Adrenal gland (tissue), 9 donors: ENCODE measurements at regions not wholly inside any gene's neighbourhood (a gene's known extent, or its start where the extent isn't known, plus 50 kb on each side); places are given as distances from the start of the nearest gene placed in this dataset.

ENCODE experiments used
- DNase-seq, 7 donors: peaks; one replicate each; pipeline ENCODE4 v3.0.0-alpha.2; 2019 to 2020
- H3K27ac ChIP-seq, 5 donors: fragments of 200-600 bp; sonication (generic) in 4 of 5; 1 replicate in 3 of 5; 2 replicates in 2 of 5; pipeline versions ENCODE4 v1.5.1 to v1.8.0; 2016 to 2020; ENCODE audit warnings: mild to moderate bottlenecking in 1 of 5
- H3K27me3 ChIP-seq: fragments of 200-600 bp; 2 replicates; pipeline ENCODE4 v1.8.0; 2021
- H3K36me3 ChIP-seq, 2 donors: fragments of 200-600 bp; replicated peaks in 1 of 2; 1 replicate in 1 of 2; 2 replicates in 1 of 2; pipeline versions ENCODE4 v1.5.1 to v1.8.0; 2018 to 2022
- H3K4me1 ChIP-seq, 2 donors: fragments of 200-600 bp; replicated peaks in 1 of 2; 1 replicate in 1 of 2; 2 replicates in 1 of 2; pipeline versions ENCODE4 v1.5.1 to v1.8.0; 2018 to 2021
- H3K4me3 ChIP-seq, 4 donors: fragments of 200-600 bp; sonication (generic) in 3 of 4; one replicate each; pipeline ENCODE4 v1.5.1; 2016 to 2018
- H3K9me3 ChIP-seq, 3 donors: fragments of 200-600 bp; sonication (generic) in 1 of 3; replicated peaks in 1 of 3; 1 replicate in 2 of 3; 2 replicates in 1 of 3; pipeline versions ENCODE4 v1.5.1 to v1.8.0; 2016 to 2021
- CTCF ChIP-seq, 6 experiments: fragments of 450-650 bp in 4 of 6; fragments of 200-600 bp in 2 of 6; sonication (generic) in 1 of 6; IDR thresholded peaks; 1 replicate in 5 of 6; 2 replicates in 1 of 6; pipeline versions ENCODE4 v1.5.1 to v1.8.0; 2016 to 2021; ENCODE audit warnings: antibody characterized with exemption in 6 of 6, mild to moderate bottlenecking in 2 of 6, moderate library complexity in 1 of 6
- POLR2A ChIP-seq, 2 donors: fragments of 450-650 bp; IDR thresholded peaks; one replicate each; pipeline ENCODE4 v1.6.1; 2017; ENCODE audit warnings: antibody characterized with exemption in 2 of 2, mild to moderate bottlenecking in 2 of 2, moderate library complexity in 1 of 2
- WGBS, 4 donors: extraction: QIAGEN DNeasy Blood & Tissue Kit in 2 of 4; methylation state at CpG; one replicate each; pipeline versions ENCODE4 v1.1.5 to v1.1.7; 2013 to 2017; 5-methylcytosine and 5-hydroxymethylcytosine counted together
- intact Hi-C, 2 donors: fragments of 100-400 bp; cut with DNase I; formaldehyde crosslinking; loops; one replicate each; pipeline versions ENCODE4 v1.14.1 to v1.15.0; 2022 to 2023
- donor health status: healthy with polysubstance abuse.
- donor health status: Bipolar disorder and iron deficiency.
- donor health status: DM: yes; HTN: yes; CAD: no.
- donor health status: DM: no; HTN: no; CAD: no.
- donor health status: DM: no; HTN: no; CAD: no.

DNA sequence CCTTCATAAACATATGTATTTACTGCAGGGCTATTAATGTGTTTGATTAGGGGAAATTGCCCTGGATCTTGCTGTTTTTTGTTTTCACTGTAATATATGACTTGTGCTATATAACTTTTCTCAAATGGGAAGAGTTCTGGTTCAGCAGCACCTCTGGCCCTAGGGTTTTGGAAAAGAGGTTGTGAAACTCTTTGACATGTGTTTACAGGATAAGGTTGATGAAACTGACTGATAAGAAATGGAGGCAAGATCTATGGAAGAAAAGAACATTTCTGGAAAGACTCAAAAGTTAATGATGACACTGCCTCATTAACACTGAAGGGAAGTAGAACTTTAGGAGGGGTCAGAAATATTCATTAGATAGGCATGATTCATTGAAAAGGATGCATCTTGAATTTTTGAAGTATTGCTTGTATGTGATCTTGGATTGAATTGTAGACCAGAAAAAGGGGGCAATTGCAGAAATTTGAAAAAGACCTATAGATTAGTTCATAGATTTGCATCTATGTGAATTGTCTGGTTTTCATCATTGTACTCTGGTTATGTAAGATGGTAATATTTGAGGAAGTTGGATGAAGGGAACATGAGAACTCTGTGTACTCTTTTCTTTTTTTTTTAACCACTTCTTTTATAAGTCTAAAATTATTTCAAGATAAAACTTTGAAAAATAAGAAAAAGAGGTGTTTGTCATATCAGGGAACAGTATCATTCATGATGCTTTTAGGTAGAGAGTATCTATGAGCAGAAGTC, 54.0 kb downstream of the UTRN start:
- TF ChIP-seq CTCF (IDR thresholded peaks at IDR 0.05), result no peak
- TF ChIP-seq POLR2A (IDR thresholded peaks at IDR 0.05), result no peak
- intact Hi-C loops, result no loop called here
- Histone ChIP-seq H3K4me3 (no peak overlapping the region), H3K27me3 (no peaks in the 10 kb centered on the region), H3K4me1 (peaks cover 37 to 52% of the 10 kb centered on the region in 2 donors), H3K27ac (peak overlapping the region in 2 of 5 donors; percentile 13 to 41), H3K9me3 (no peaks in the 10 kb centered on the region), H3K36me3 (no peaks in the 10 kb centered on the region)
- DNase-seq, result no peak

GRCh38 chr6:144339859-144340452, 54.8 kb downstream of the UTRN start:
- intact Hi-C loops, result no loop called here
- H3K27me3 ChIP-seq, result no peaks in the 10 kb centered on the region
- peak overlapping the region in 4 of 5 donors; percentile 41 to 75 (median 56) for H3K27ac ChIP-seq
- 91 to 93% (median 92%) methylated on average over 12 of the region's 12 CpGs for WGBS, 4 donors
- DNase-seq, result no peak
- no peak overlapping the region for H3K4me3 ChIP-seq
- TF ChIP-seq CTCF (IDR thresholded peaks at IDR 0.05), result no peak
- no peak for TF ChIP-seq POLR2A (IDR thresholded peaks at IDR 0.05)
- no peaks in the 10 kb centered on the region for H3K36me3 ChIP-seq
- peaks cover 31 to 60% of the 10 kb centered on the region in 2 donors for H3K4me1 ChIP-seq
- no peaks in the 10 kb centered on the region for H3K9me3 ChIP-seq

GRCh38 chr6:144340541-144341371, 55.6 kb downstream of the UTRN start:
- TF ChIP-seq CTCF (IDR thresholded peaks at IDR 0.05) (no peak), POLR2A (IDR thresholded peaks at IDR 0.05) (no peak)
- Histone ChIP-seq H3K27ac (peak overlapping the region; percentile 22 to 75 (median 55)), H3K36me3 (no peaks in the 10 kb centered on the region), H3K9me3 (no peaks in the 10 kb centered on the region), H3K4me3 (no peak overlapping the region), H3K4me1 (peaks cover 29 to 61% of the 10 kb centered on the region in 2 donors), H3K27me3 (no peaks in the 10 kb centered on the region)
- intact Hi-C loops, result no loop called here
- 48 to 55% (median 52%) methylated on average over 5 of the region's 5 CpGs for WGBS, 4 donors
- DNase-seq, result no peak

- H3K4me3 ChIP-seq, result no peak overlapping the region
- H3K27ac ChIP-seq, result peak overlapping the region; percentile 29 to 76 (median 55)
- intact Hi-C loops, result no loop called here
- peaks cover 37 to 69% of the 10 kb centered on the region in 2 donors for H3K4me1 ChIP-seq
- no peaks in the 10 kb centered on the region for H3K9me3 ChIP-seq
- no peaks in the 10 kb centered on the region for H3K36me3 ChIP-seq
- WGBS, 4 donors, result 63 to 79% (median 75%) methylated on average over 5 of the region's 5 CpGs
- TF ChIP-seq CTCF (IDR thresholded peaks at IDR 0.05), result no peak
- no peak for TF ChIP-seq POLR2A (IDR thresholded peaks at IDR 0.05)
- no peaks in the 10 kb centered on the region for H3K27me3 ChIP-seq
- no peak for DNase-seq
Observed at GRCh38 chr6:144341831-144342527, 56.8 kb downstream of the UTRN start.
